Esophagus squamous epithelium (tissue), 5 donors: ENCODE measurements at regions not wholly inside any gene's neighbourhood (a gene's known extent, or its start where the extent isn't known, plus 50 kb on each side); places are given as distances from the start of the nearest gene placed in this dataset.
"Not testable (repeated sequence)": the region's sequence is repeated elsewhere in the genome, so short reads cannot be mapped to it uniquely, and the experiment has no call there.

Source experiments
- DNase-seq: peaks from one replicate; lab custom pipeline; 2025; lab: John Stamatoyannopoulos, UW
- H3K27ac ChIP-seq, 4 donors: fragments of 200-600 bp; sonication (generic); one replicate each; pipeline ENCODE4 v1.5.1; 2016 to 2019; ENCODE audit warnings: mild to moderate bottlenecking in 1 of 4
- H3K27me3 ChIP-seq, 4 donors: fragments of 200-600 bp; sonication (generic); 1 replicate in 3 of 4; 2 replicates in 1 of 4; pipeline versions ENCODE4 v1.5.1 to v1.6.0; 2017 to 2021; ENCODE audit warnings: antibody characterized with exemption in 1 of 4
- H3K36me3 ChIP-seq, 3 donors: fragments of 200-600 bp; sonication (generic); one replicate each; pipeline ENCODE4 v1.5.1; 2016 to 2019
- H3K4me1 ChIP-seq, 3 donors: fragments of 200-600 bp; sonication (generic); one replicate each; pipeline ENCODE4 v1.5.1; 2017 to 2019
- H3K4me3 ChIP-seq, 4 donors: fragments of 200-600 bp; sonication (generic); 1 replicate in 3 of 4; 2 replicates in 1 of 4; pipeline ENCODE4 v1.5.1; 2016 to 2019; ENCODE audit warnings: mild to moderate bottlenecking in 2 of 4, moderate library complexity in 1 of 4
- H3K9me3 ChIP-seq, 3 donors: fragments of 200-600 bp; sonication (generic); one replicate each; pipeline ENCODE4 v1.5.1; 2016 to 2019
- CTCF ChIP-seq, 6 experiments: fragments of 450-650 bp in 4 of 6; fragments of 200-600 bp in 2 of 6; sonication (generic) in 2 of 6; IDR thresholded peaks; one replicate each; pipeline ENCODE4 v1.5.1; 2016 to 2019; ENCODE audit warnings: antibody characterized with exemption in 6 of 6, mild to moderate bottlenecking in 4 of 6, moderate library complexity in 4 of 6
- POLR2A ChIP-seq, 4 donors: fragments of 450-650 bp; IDR thresholded peaks; one replicate each; pipeline ENCODE4 v1.6.1; 2017; ENCODE audit warnings: antibody characterized with exemption in 4 of 4, mild to moderate bottlenecking in 4 of 4, moderate library complexity in 3 of 4
- WGBS, 2 donors: methylation state at CpG; one replicate each; pipeline ENCODE4 v1.1.5; 2018; 5-methylcytosine and 5-hydroxymethylcytosine counted together
- intact Hi-C: fragments of 100-400 bp; cut with DNase I; formaldehyde crosslinking; loops from one replicate; pipeline ENCODE4 v1.15.0; 2022
- donor health status: DM: yes; HTN: yes; CAD: no.

GRCh38 chr11:114956566-114956965 lies 278.2 kb downstream of the NXPE2 start:
- Histone ChIP-seq H3K9me3 (no peaks in the 10 kb centered on the region), H3K27me3 (peaks cover 0 to 10% (median 0%) of the 10 kb centered on the region in 4 donors), H3K4me1 (no peaks in the 10 kb centered on the region), H3K4me3 (no peak overlapping the region), H3K27ac (no peak overlapping the region), H3K36me3 (no peaks in the 10 kb centered on the region)
- WGBS, 2 donors: 59 to 67% methylated on average over 5 of the region's 5 CpGs
- no peak for DNase-seq
- intact Hi-C loops: no loop called here
- no peak for TF ChIP-seq CTCF (IDR thresholded peaks at IDR 0.05)
- TF ChIP-seq POLR2A (IDR thresholded peaks at IDR 0.05): no peak

GRCh38 chr11:114959953-114960505 lies 281.7 kb downstream of the NXPE2 start:
- Histone ChIP-seq H3K9me3 (no peaks in the 10 kb centered on the region), H3K27ac (no peak overlapping the region), H3K4me1 (no peaks in the 10 kb centered on the region), H3K36me3 (no peaks in the 10 kb centered on the region), H3K4me3 (no peak overlapping the region), H3K27me3 (peaks cover 0 to 10% (median 0%) of the 10 kb centered on the region in 4 donors)
- WGBS, 2 donors: 26 to 30% methylated on average over 7 to 8 of the region's 8 CpGs
- DNase-seq: no peak
- intact Hi-C loops: no loop called here
- TF ChIP-seq CTCF (IDR thresholded peaks at IDR 0.05): no peak
- no peak for TF ChIP-seq POLR2A (IDR thresholded peaks at IDR 0.05)

- intact Hi-C loops: not testable (repeated sequence)
- WGBS, 2 donors: 84 to 88% methylated on average over 6 to 11 of the region's 21 CpGs
Observed at GRCh38 chr11:114960819-114961218, 282.5 kb downstream of the NXPE2 start.

GRCh38 chr11:114964676-114965214 lies 286.4 kb downstream of the NXPE2 start:
- Histone ChIP-seq H3K27ac (no peak overlapping the region), H3K36me3 (no peaks in the 10 kb centered on the region), H3K4me3 (no peak overlapping the region), H3K9me3 (no peaks in the 10 kb centered on the region), H3K27me3 (peaks cover 0 to 3% (median 0%) of the 10 kb centered on the region in 4 donors), H3K4me1 (no peaks in the 10 kb centered on the region)
- TF ChIP-seq POLR2A (IDR thresholded peaks at IDR 0.05) (no peak), CTCF (IDR thresholded peaks at IDR 0.05) (no peak)
- intact Hi-C loops: no loop called here
- no peak for DNase-seq
- WGBS, 2 donors: 28 to 35% methylated on average over 4 of the region's 4 CpGs

More at GRCh38 chr11:114960819-114961218, 282.5 kb downstream of the NXPE2 start:
- H3K9me3 ChIP-seq, DNase-seq, H3K4me1 ChIP-seq, H3K27ac ChIP-seq, H3K27me3 ChIP-seq, H3K4me3 ChIP-seq, H3K36me3 ChIP-seq: not testable (repeated sequence)

- H3K27me3 ChIP-seq: peaks cover 0 to 8% (median 0%) of the 10 kb centered on the region in 4 donors
- no peak for DNase-seq
- H3K9me3 ChIP-seq: no peaks in the 10 kb centered on the region
- TF ChIP-seq POLR2A (IDR thresholded peaks at IDR 0.05): no peak
- TF ChIP-seq CTCF (IDR thresholded peaks at IDR 0.05): no peak
- WGBS, 2 donors: 71 to 84% methylated on average over 9 of the region's 9 CpGs
- no peak overlapping the region for H3K4me3 ChIP-seq
- H3K27ac ChIP-seq: no peak overlapping the region
- intact Hi-C loops: no loop called here
- no peaks in the 10 kb centered on the region for H3K36me3 ChIP-seq
- no peaks in the 10 kb centered on the region for H3K4me1 ChIP-seq
Observed at GRCh38 chr11:114970927-114971645, 292.8 kb downstream of the NXPE2 start.
